ENCODE measurements at regions not wholly inside any gene's neighbourhood (a gene's known extent, or its start where the extent isn't known, plus 50 kb on each side); places are given as distances from the start of the nearest gene placed in this dataset.

- Histone ChIP-seq H3K4me1 (ENCODE audit: control insufficient read depth, insufficient read depth, low read length) (peaks cover 8% of the 10 kb centered on the region), H3K27me3 (ENCODE audit: control insufficient read depth, insufficient read depth, low read length) (no peaks in the 10 kb centered on the region), H3K9ac (ENCODE audit: low read depth, low read length) (no peak overlapping the region), H3K4me3 (ENCODE audit: low read depth, low read length) (no peak overlapping the region), H3K9me3 (ENCODE audit: control insufficient read depth, insufficient read depth, low read length) (no peaks in the 10 kb centered on the region), H3K36me3 (ENCODE audit: control insufficient read depth, insufficient read depth, low read length) (no peaks in the 10 kb centered on the region)
Measured at GRCh38 chr5:27722337-27722736, 684.0 kb upstream of the CDH9 start.

GRCh38 chr5:27708534-27708933 lies 670.1 kb upstream of the CDH9 start:
- H3K27me3 ChIP-seq (ENCODE audit: control insufficient read depth, insufficient read depth, low read length), result no peaks in the 10 kb centered on the region
- H3K4me1 ChIP-seq (ENCODE audit: control insufficient read depth, insufficient read depth, low read length), result no peaks in the 10 kb centered on the region
- no peak overlapping the region for H3K4me3 ChIP-seq (ENCODE audit: low read depth, low read length)
- H3K36me3 ChIP-seq (ENCODE audit: control insufficient read depth, insufficient read depth, low read length), result no peaks in the 10 kb centered on the region
- H3K9me3 ChIP-seq (ENCODE audit: control insufficient read depth, insufficient read depth, low read length), result no peaks in the 10 kb centered on the region
- no peak overlapping the region for H3K9ac ChIP-seq (ENCODE audit: low read depth, low read length)

GRCh38 chr5:27706832-27707231 lies 668.4 kb upstream of the CDH9 start:
- Histone ChIP-seq H3K27me3 (ENCODE audit: control insufficient read depth, insufficient read depth, low read length) (no peaks in the 10 kb centered on the region), H3K4me3 (ENCODE audit: low read depth, low read length) (no peak overlapping the region), H3K9me3 (ENCODE audit: control insufficient read depth, insufficient read depth, low read length) (no peaks in the 10 kb centered on the region), H3K9ac (ENCODE audit: low read depth, low read length) (no peak overlapping the region), H3K4me1 (ENCODE audit: control insufficient read depth, insufficient read depth, low read length) (peaks cover 6% of the 10 kb centered on the region), H3K36me3 (ENCODE audit: control insufficient read depth, insufficient read depth, low read length) (no peaks in the 10 kb centered on the region)

- peaks cover 6% of the 10 kb centered on the region for H3K4me1 ChIP-seq (ENCODE audit: control insufficient read depth, insufficient read depth, low read length)
- no peaks in the 10 kb centered on the region for H3K36me3 ChIP-seq (ENCODE audit: control insufficient read depth, insufficient read depth, low read length)
- no peak overlapping the region for H3K4me3 ChIP-seq (ENCODE audit: low read depth, low read length)
- H3K27me3 ChIP-seq (ENCODE audit: control insufficient read depth, insufficient read depth, low read length), result no peaks in the 10 kb centered on the region
- no peak overlapping the region for H3K9ac ChIP-seq (ENCODE audit: low read depth, low read length)
- no peaks in the 10 kb centered on the region for H3K9me3 ChIP-seq (ENCODE audit: control insufficient read depth, insufficient read depth, low read length)
Measured at GRCh38 chr5:27705661-27706060, 667.3 kb upstream of the CDH9 start.

GRCh38 chr5:27701931-27702903 lies 663.8 kb upstream of the CDH9 start:
- H3K4me3 ChIP-seq (ENCODE audit: low read depth, low read length), result no peak overlapping the region
- no peaks in the 10 kb centered on the region for H3K9me3 ChIP-seq (ENCODE audit: control insufficient read depth, insufficient read depth, low read length)
- H3K27me3 ChIP-seq (ENCODE audit: control insufficient read depth, insufficient read depth, low read length), result no peaks in the 10 kb centered on the region
- no peaks in the 10 kb centered on the region for H3K36me3 ChIP-seq (ENCODE audit: control insufficient read depth, insufficient read depth, low read length)
- no peak overlapping the region for H3K9ac ChIP-seq (ENCODE audit: low read depth, low read length)
- H3K4me1 ChIP-seq (ENCODE audit: control insufficient read depth, insufficient read depth, low read length), result peaks cover 6% of the 10 kb centered on the region

- H3K27me3 ChIP-seq (ENCODE audit: control insufficient read depth, insufficient read depth, low read length), result no peaks in the 10 kb centered on the region
- H3K4me1 ChIP-seq (ENCODE audit: control insufficient read depth, insufficient read depth, low read length), result peaks cover 6% of the 10 kb centered on the region
- H3K9ac ChIP-seq (ENCODE audit: low read depth, low read length), result no peak overlapping the region
- no peak overlapping the region for H3K4me3 ChIP-seq (ENCODE audit: low read depth, low read length)
- H3K9me3 ChIP-seq (ENCODE audit: control insufficient read depth, insufficient read depth, low read length), result no peaks in the 10 kb centered on the region
- no peaks in the 10 kb centered on the region for H3K36me3 ChIP-seq (ENCODE audit: control insufficient read depth, insufficient read depth, low read length)
Measured at GRCh38 chr5:27700526-27700925, 662.1 kb upstream of the CDH9 start.

GRCh38 chr5:27682600-27682999 lies 644.2 kb upstream of the CDH9 start:
- Histone ChIP-seq H3K27me3 (ENCODE audit: control insufficient read depth, insufficient read depth, low read length) (no peaks in the 10 kb centered on the region), H3K9ac (ENCODE audit: low read depth, low read length) (no peak overlapping the region), H3K4me1 (ENCODE audit: control insufficient read depth, insufficient read depth, low read length) (no peaks in the 10 kb centered on the region), H3K36me3 (ENCODE audit: control insufficient read depth, insufficient read depth, low read length) (no peaks in the 10 kb centered on the region), H3K4me3 (ENCODE audit: low read depth, low read length) (no peak overlapping the region), H3K9me3 (ENCODE audit: control insufficient read depth, insufficient read depth, low read length) (no peaks in the 10 kb centered on the region)

GRCh38 chr5:27652505-27652904 lies 614.1 kb upstream of the CDH9 start:
- Histone ChIP-seq H3K9me3 (ENCODE audit: control insufficient read depth, insufficient read depth, low read length) (no peaks in the 10 kb centered on the region), H3K9ac (ENCODE audit: low read depth, low read length) (no peak overlapping the region), H3K4me1 (ENCODE audit: control insufficient read depth, insufficient read depth, low read length) (no peaks in the 10 kb centered on the region), H3K4me3 (ENCODE audit: low read depth, low read length) (no peak overlapping the region), H3K36me3 (ENCODE audit: control insufficient read depth, insufficient read depth, low read length) (no peaks in the 10 kb centered on the region), H3K27me3 (ENCODE audit: control insufficient read depth, insufficient read depth, low read length) (no peaks in the 10 kb centered on the region)

- Histone ChIP-seq H3K27me3 (ENCODE audit: control insufficient read depth, insufficient read depth, low read length) (no peaks in the 10 kb centered on the region), H3K4me1 (ENCODE audit: control insufficient read depth, insufficient read depth, low read length) (no peaks in the 10 kb centered on the region), H3K9ac (ENCODE audit: low read depth, low read length) (no peak overlapping the region), H3K36me3 (ENCODE audit: control insufficient read depth, insufficient read depth, low read length) (no peaks in the 10 kb centered on the region), H3K9me3 (ENCODE audit: control insufficient read depth, insufficient read depth, low read length) (no peaks in the 10 kb centered on the region), H3K4me3 (ENCODE audit: low read depth, low read length) (no peak overlapping the region)
Measured at GRCh38 chr5:27639005-27639612, 600.7 kb upstream of the CDH9 start.

GRCh38 chr5:27619982-27620381 lies 581.6 kb upstream of the CDH9 start:
- no peaks in the 10 kb centered on the region for H3K9me3 ChIP-seq (ENCODE audit: control insufficient read depth, insufficient read depth, low read length)
- no peaks in the 10 kb centered on the region for H3K4me1 ChIP-seq (ENCODE audit: control insufficient read depth, insufficient read depth, low read length)
- H3K27me3 ChIP-seq (ENCODE audit: control insufficient read depth, insufficient read depth, low read length), result no peaks in the 10 kb centered on the region
- H3K9ac ChIP-seq (ENCODE audit: low read depth, low read length), result no peak overlapping the region
- H3K4me3 ChIP-seq (ENCODE audit: low read depth, low read length), result no peak overlapping the region
- H3K36me3 ChIP-seq (ENCODE audit: control insufficient read depth, insufficient read depth, low read length), result no peaks in the 10 kb centered on the region

- Histone ChIP-seq H3K36me3 (ENCODE audit: control insufficient read depth, insufficient read depth, low read length) (no peaks in the 10 kb centered on the region), H3K9ac (ENCODE audit: low read depth, low read length) (no peak overlapping the region), H3K4me1 (ENCODE audit: control insufficient read depth, insufficient read depth, low read length) (no peaks in the 10 kb centered on the region), H3K27me3 (ENCODE audit: control insufficient read depth, insufficient read depth, low read length) (no peaks in the 10 kb centered on the region), H3K9me3 (ENCODE audit: control insufficient read depth, insufficient read depth, low read length) (no peaks in the 10 kb centered on the region), H3K4me3 (ENCODE audit: low read depth, low read length) (no peak overlapping the region)
Measured at GRCh38 chr5:27612161-27612560, 573.8 kb upstream of the CDH9 start.

- Histone ChIP-seq H3K4me1 (ENCODE audit: control insufficient read depth, insufficient read depth, low read length) (no peaks in the 10 kb centered on the region), H3K36me3 (ENCODE audit: control insufficient read depth, insufficient read depth, low read length) (no peaks in the 10 kb centered on the region), H3K27me3 (ENCODE audit: control insufficient read depth, insufficient read depth, low read length) (no peaks in the 10 kb centered on the region)
Measured at GRCh38 chr5:27608992-27609391, 570.6 kb upstream of the CDH9 start.

More at GRCh38 chr5:27608992-27609391, 570.6 kb upstream of the CDH9 start:
- no peak overlapping the region for H3K4me3 ChIP-seq (ENCODE audit: low read depth, low read length)
- no peaks in the 10 kb centered on the region for H3K9me3 ChIP-seq (ENCODE audit: control insufficient read depth, insufficient read depth, low read length)
- no peak overlapping the region for H3K9ac ChIP-seq (ENCODE audit: low read depth, low read length)
